GM19351 (cell line): ENCODE measurements at regions not wholly inside any gene's neighbourhood (a gene's known extent, or its start where the extent isn't known, plus 50 kb on each side); places are given as distances from the start of the nearest gene placed in this dataset.

Experiments
- ATAC-seq: cut with Tn5 transposase; IDR thresholded peaks from one replicate; pipeline ENCODE4 v1.9.1; 2021; ENCODE audit warnings: mild to moderate bottlenecking, moderate library complexity; ENCODE audit not compliant: unreplicated experiment

DNA sequence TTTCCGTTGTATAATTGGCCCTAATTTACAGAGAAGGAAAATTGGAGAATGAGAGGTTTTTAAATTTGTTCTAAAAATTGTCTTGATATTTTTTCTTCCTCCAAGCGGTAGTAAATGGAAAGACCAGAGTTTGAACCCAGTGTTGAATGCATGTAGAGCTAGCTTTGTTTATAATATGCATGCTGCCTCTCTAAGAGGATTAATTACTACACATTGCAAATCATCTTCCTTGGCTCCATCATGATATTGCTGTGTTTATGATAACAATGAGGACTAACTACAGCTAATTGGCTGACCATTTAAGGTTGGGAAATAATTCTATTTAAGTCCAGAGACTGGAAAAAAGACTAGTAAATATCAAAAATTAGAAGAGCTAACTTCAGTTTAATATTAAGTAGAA, 338.5 kb downstream of the PLK2 start:
- ATAC-seq, result no peak

DNA sequence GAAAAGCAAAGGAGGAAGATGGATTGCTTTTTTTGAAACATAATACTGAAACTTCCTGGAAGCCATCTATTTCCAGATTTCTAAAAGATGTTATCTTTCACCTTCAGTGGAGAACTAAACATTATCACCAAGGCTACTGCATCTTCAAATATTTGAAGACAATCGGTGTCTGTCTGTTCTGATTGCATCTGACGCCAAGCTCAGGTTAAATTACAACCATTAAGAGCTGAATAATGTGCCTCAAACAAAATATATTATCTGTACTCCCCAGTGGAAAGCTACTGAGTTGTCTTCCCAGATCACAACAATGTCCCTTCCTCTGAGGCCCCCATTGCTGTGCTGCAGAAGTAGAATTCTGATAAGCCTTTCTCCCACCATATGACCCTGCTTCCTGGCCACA, 342.3 kb downstream of the PLK2 start:
- ATAC-seq, result no peak

GRCh38 chr5:58116346-58116745, 343.5 kb downstream of the PLK2 start:
- no peak for ATAC-seq

DNA sequence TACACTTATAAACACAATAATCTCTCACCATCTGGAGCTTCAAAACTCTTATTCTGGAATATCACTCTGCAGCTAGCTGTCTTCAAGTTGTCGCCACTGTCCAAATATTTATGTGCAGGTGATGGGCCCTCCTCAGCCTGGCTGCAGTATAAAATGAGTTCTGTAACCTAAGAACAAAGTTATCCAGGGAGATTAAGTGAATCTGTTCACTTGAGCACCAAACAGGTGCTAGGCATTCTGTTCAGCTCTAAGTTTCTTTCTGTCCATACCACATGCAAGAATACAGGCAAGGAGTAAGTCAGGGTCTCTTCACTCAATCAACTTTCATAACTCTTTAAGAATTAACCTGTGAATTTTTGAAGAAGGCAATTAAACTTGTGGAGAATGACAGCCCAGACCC, 344.1 kb downstream of the PLK2 start:
- no peak for ATAC-seq

DNA sequence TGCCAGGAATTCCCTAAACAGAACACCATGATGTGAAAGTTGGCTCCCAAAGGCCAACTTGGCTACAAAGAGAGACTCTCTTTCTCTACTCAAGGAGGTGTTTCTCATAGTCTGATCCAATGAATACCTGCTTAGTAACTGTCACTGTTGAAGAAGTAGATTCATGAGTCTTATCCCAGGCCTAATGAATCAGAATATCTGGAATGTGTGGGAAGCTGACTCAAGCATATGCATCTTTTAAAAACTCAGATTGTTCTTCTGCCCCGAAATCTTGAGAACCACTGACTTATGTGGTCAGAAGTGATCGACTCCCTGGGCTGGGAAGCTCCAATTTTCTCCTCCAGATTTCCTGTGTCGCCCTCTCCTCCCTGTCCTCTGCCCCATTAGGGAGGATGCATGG, 345.6 kb downstream of the PLK2 start:
- ATAC-seq, result no peak

- no peak for ATAC-seq
Measured at GRCh38 chr5:58113172-58113571, 346.7 kb downstream of the PLK2 start.

GRCh38 chr5:58108511-58108910, 351.4 kb downstream of the PLK2 start:
- ATAC-seq, result no peak

DNA sequence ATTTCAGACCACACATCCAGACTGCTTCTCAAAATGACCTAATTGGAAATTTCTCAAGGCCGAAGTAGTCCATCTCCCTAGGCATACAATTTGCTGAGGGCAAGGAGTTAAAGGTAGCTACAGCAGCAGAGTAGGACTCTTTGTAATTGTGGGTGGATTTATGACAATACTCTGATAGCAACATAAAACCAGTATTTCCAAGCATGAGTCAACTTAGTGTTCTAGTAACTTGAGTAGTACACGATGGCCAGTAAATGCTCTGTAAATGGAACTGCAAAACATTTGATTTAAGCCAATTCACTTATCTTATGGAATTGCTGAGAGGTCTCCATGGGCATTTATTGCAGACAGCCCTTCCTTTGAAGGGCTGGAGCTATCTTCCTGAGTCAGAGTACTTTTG, 352.2 kb downstream of the PLK2 start:
- ATAC-seq, result no peak

GRCh38 chr5:58106754-58107410, 353.0 kb downstream of the PLK2 start:
- no peak for ATAC-seq

- no peak for ATAC-seq
Measured at GRCh38 chr5:58105836-58106235, 354.1 kb downstream of the PLK2 start.

DNA sequence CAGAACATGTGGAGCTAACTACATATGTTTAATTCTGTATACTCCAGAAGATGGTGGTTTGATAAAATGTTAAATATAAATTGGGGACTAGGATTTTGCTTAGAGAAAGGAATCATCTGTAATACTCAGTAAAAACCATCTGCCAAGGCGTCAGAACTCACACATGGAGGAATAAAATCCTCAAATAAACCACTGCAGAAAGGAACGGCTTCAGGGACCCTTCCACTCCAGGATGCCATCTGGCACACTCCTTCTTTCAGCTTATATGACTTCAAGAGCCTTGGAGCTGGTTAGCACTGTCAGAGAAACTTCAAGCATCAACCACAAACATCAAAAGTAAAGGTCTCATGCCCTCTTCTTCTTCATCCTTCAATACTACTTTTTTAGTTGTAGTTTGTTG, 360.6 kb downstream of the PLK2 start:
- no peak for ATAC-seq

- ATAC-seq, result peak; percentile 53
Measured at GRCh38 chr5:58094031-58094430, 365.9 kb downstream of the PLK2 start.

- ATAC-seq, result no peak
Measured at GRCh38 chr5:58090704-58091103, 369.2 kb downstream of the PLK2 start.

GRCh38 chr5:58088941-58089340, 370.9 kb downstream of the PLK2 start:
- ATAC-seq, result no peak

DNA sequence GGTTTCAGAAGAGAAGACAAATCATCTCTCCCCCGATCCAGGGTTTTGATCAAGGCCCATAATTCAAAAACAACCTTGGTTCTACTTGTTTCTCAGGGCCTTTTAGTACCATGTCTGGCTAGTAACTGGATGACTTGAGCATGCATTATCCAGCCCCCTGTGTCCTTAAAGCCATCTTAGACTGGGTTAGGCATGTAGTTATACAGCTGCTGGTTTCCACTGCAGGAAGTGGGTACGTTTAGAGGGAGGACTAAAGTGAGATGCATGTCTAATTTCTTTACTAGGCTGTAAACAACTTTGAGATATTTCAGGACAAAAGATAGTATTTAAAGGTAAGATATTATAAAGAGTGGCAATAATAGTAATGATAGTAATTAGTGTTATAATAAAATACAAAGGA, 372.0 kb downstream of the PLK2 start:
- no peak for ATAC-seq

DNA sequence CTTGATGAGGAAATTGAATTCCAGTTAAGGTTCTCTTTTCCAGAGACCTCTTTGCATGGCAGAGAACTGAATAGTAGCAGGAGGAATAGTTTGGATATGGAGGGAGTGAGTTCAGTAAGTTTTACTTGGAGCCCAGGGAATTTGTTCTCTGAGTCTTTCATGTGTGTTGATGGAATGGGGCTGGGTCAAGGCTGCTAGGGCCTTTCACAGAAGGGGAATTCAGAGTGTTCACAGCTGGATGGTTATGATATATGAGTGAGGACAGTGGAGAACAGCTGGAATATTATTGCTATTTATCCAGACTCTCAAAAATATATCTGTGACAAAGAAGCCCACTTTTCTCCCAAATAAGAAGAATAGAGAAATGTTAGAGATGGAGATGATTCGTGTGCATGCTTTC, 372.8 kb downstream of the PLK2 start:
- no peak for ATAC-seq

GRCh38 chr5:58085800-58086199, 374.1 kb downstream of the PLK2 start:
- ATAC-seq, result no peak

DNA sequence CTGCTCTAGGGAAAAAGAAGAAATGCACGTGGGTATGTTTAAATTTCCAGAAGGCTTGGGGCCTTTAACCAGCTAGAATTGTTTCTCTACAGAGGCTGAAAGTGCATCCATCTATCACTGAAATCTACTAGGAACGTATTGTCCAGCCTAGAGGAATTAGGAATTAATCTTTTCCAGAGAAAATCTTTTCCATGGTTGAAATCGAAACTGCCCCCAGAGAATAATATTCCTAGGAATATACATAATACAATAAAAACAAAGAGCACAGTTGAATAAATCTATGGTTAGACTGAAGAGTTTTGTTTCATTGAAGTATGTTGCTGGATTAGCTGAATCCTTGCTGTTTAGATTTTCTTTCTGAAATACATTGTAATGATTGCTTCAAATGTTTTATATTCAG, 378.5 kb downstream of the PLK2 start:
- no peak for ATAC-seq

- no peak for ATAC-seq
Measured at GRCh38 chr5:58080573-58080972, 379.3 kb downstream of the PLK2 start.

GRCh38 chr5:58077966-58078365, 381.9 kb downstream of the PLK2 start:
- ATAC-seq, result no peak

GRCh38 chr5:58077416-58077815, 382.5 kb downstream of the PLK2 start:
- ATAC-seq, result no peak

DNA sequence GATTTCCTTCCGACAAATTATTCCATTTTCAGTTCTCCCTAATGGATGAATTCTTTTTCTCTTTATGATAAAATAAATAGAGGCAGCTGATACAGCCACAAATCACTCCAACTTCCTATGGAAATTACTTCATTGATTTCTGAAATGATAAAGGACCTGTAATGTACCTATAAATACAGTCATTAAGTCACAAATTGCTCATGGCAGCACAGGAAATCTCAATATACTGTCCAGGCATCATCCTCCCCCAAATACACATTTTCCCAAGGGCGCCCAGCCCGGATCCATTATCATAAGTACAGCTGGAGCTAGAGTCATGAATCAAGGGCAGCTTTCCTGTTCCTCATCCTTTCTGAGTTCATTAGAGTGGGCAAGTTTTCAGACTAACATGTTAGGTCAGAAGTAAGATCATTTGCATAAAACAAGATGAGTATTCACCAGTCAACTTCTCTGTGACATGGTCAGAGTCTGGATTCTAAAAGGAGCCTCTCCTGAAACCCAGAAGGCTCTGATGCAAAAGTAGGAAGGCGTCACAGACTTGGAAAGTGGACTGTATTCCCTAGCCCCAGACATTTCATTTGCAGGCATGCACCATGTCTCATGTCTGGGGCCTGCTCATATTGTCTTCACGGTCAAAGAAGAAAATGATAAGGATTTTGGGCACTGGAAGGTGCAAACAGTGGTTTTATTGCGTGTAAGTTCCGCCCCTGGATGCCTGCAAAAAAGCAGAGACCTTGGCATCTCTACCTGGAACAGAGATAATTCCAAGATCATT, 383.2 kb downstream of the PLK2 start:
- ATAC-seq, result no peak

DNA sequence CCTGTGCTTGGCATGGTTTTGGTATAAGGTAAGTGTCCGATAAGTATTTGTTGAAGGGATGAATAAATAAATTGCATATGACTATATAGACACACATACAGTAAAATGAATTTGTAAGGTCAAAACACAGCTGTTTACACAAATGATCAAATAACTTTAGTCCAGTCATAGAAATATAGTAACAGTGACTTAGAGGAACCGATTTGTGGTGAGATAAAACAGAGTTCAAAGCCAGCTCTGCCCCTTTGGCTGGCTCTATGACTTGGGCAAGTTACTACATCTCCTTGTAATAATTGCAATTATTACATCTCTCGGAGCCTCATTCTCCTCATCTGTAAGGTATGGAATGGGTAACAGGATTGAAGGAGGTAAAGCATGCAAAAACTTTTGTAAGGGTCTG, 384.0 kb downstream of the PLK2 start:
- ATAC-seq, result no peak
